NCI-H2196 treated with DMSO at 0.1 percent for 48 hours (cell line): ENCODE measurements at regions not wholly inside any gene's neighbourhood (a gene's known extent, or its start where the extent isn't known, plus 50 kb on each side); places are given as distances from the start of the nearest gene placed in this dataset.
"Not testable (repeated sequence)": the region's sequence is repeated elsewhere in the genome, so short reads cannot be mapped to it uniquely, and the experiment has no call there.

Experiments used
- DNase-seq: peaks from one replicate; lab custom pipeline; 2025; ENCODE audit not compliant: unreplicated experiment; lab: John Stamatoyannopoulos, UW

DNA sequence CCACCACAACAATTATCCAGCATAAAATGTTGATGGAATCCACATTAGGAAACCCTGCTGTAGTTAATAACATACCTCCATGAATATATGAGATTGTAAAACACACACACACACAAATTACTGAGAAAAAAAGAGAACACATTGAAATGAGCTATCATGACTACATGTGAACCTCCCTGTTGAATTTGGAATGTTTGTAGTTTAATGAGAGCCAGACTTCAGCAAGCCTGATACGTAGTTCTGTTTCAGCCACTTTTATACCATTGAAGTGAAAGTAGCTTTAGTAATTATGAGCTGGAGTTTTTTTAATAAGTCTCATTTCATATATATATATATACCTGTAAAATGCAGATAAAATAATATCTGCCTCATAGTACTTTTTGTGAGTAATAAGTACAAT, 1146.4 kb downstream of the NAALADL2 start:
- DNase-seq: no peak

DNA sequence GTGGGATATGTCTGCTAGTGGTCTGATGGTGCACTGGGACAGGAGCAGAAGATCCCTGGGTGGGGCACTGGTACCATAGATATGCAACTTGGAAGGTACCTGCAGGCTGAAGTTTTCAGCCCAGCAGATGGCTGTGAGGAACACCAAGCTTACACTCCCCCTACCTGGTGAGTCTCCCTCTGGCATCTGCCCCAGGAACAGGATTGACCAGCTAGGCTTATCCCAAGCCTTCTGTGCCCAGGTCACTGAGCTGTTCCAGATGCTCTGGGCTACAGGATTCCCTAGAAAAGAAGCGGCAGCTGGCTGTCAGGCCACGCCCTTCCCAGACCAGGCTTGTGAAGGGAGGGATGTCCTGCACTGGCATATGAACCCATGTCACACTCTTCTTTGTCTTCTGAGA, 1130.0 kb downstream of the NAALADL2 start:
- DNase-seq: no peak

DNA sequence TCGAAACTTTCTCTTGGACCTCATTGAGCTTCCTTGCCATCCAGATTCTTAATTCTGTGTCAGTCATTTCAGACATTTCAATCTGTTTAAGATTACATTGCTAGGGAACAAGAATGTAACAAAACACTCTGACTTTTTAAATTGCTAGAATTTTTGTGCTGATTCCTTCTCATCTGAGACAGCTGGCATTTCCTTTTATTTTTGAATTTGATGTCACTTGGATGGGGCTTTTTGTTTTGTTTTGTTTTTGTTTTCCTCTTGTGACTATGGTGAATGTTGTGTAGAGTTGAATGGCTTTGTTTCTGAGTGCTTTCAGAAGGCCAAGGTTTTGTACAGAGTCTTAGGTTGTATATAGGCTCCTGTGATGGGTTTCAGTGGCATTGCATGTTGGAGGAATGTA, 1129.3 kb downstream of the NAALADL2 start:
- DNase-seq: no peak

DNA sequence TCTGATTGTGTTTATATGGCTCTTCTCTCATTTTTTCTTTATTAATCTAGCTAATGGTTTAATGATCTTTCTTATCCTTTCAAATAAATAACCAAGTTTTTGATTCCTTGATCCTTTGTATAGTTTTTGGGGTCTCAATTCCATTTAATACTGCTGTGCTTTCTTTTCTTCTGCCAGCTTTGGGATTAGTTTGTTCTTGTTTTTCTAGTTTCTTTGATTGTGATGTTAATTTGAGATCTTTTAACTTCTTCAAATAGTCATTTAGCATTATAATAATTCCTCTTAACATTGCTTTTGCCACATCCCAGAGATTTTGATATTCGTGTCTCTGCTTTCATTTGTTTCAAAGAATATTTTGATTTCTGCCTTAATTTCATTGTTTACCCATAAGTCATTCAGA, 1126.6 kb downstream of the NAALADL2 start:
- no peak for DNase-seq

DNA sequence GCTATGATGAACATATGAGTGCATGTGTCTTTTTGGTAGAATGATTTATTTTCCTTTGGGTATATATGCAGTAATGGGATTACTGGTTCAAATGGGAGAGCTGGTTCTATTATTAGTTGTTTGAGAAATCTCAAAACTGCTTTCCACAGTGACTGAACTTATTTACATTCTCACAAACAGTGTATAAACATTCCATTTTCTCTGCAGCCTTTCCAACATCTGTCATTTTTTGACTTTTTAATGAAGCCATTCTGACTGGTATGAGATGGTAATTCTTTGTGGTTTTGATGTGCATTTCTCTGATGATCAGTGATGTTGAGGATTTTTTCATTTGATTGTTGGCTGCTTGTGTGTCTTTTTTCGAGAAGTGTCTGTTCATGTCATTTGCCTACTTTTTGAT, 1124.2 kb downstream of the NAALADL2 start:
- no peak for DNase-seq

DNA sequence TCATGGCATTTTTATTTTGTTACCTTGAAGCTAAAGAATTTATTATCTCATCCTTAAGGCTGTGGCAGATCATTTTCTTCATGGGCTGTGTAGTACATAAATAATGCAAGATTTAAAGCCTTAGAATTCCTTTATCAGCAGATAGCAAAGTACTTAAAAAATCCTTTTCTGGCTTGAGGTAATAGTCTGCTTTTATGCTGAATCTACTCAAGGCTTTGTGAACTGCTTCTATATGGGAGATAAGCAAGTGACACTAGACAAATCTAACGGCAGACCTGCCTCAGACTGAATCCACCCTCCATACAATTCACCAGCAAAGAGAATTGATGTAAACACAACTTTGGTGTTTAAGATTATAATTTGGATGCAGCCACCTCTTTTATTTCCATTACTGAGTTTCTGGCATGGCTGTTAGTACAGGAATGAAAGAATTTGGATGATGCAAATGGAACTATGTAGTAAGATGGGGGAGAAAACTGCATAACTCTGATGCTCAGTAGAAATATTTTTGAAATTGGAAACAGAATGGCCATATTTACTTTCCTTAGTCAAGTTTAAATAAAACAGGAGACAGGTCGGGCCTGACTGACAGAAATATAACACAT, 1121.5 kb downstream of the NAALADL2 start:
- DNase-seq: no peak

DNA sequence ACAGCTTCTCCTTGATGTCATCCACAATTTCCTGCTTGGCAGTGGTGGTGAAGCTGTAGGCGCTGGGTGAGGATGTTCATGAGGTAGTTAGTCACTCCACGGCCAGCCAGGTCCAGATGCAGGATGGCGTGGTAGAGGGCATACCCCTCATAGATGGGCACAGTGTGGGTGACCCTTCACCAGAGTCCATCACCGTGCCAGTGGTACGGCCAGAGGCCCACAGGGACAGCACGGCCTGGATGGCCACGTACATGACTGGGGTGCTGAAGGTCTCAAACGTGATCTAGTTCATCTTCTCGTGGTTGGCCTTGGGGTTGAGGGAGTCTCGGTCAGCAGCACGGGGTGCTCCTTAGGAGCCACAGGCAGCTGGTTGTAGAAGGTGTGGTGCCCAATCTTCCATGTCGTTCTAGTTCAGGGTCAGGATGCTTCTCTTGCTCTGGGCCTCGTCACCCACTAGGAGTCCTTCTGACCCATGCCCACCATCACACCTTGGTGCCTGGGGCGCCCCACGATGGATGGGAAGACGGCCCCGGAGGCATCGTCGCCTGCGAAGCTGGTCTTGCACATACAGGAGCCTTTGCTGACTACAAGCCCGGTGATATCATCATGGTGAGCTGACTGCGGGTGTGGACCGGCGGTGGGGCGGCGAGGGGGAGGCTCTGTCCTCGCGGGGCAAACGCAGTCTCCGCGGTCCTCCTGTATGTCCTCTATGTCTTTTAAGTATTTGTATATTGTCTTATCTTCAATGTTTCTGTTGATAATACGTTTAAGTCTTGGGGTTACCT, 1119.0 kb downstream of the NAALADL2 start:
- DNase-seq: no peak

DNA sequence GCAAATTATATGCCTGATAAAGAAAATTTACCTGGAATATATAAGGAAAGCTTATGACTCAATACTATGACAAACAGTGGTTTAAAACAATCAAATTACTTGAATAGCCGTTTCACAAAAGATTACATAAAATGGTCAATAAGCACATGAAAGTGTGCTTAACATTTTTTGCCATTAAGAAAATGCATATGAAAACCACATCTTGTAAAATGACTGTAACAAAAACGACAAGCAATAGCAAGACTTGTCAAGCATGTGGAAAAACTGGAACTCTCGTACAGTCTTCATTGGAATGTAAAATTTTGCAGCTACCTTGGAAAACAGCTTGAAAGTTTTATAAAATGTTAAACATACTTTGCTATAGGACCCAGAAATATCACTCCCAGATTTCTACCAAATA, 1110.3 kb downstream of the NAALADL2 start:
- DNase-seq: no peak

DNA sequence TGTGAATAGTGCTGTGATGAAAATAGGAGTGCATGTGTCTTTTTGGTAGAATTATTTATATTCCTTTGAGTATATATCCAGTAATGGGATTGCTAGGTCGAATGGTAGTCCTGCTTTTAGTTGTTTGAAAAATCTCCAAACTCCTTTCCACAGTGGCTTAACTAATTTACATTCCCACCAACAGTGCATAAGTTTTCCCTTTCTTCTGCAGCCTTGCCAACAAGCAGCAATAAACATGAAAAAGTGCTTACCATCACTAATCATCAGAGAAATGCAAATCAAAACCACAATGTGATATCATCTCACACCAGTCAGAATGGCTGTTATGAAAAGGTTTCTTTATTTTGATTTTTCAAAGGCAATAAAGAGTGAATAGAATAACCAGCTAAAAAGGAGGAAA, 1105.9 kb downstream of the NAALADL2 start:
- no peak for DNase-seq

DNA sequence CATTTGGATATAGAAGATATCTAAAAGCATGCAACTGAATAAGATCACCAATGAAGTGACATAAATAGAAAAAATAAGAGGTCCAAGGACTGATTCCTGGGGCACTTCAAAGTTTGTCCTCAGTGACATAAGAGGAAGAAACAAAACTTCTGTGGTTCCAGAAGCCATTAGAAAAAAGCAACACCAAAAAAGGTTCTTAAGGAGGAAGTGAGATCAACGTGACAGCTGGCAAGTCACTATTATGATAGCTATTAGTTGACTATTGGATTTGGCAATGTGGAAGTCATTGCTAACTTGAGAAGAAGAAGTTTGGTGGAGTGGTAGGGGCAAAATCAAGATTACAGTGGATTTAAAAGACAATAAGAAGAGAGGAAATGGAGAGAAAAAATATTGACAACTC, 1098.3 kb downstream of the NAALADL2 start:
- DNase-seq: no peak

DNA sequence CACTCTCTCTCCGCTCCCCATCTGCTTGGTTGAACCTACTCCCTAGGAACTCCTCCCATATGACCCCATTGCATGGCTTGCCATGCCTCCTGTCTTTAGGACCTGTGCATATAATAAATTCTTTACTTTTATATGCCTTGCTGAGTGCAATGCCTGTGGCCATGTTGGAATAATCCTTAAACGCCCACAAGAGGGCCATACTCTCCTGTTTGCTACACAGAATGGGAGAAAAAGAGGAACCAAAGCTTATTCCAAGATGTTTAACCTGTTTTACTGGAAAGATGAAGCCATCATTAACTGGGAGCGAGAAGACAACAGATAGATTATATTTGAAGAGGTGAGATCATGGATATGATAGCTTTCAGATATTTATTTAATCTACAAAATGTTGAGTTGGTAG, 1097.8 kb downstream of the NAALADL2 start:
- no peak for DNase-seq

DNA sequence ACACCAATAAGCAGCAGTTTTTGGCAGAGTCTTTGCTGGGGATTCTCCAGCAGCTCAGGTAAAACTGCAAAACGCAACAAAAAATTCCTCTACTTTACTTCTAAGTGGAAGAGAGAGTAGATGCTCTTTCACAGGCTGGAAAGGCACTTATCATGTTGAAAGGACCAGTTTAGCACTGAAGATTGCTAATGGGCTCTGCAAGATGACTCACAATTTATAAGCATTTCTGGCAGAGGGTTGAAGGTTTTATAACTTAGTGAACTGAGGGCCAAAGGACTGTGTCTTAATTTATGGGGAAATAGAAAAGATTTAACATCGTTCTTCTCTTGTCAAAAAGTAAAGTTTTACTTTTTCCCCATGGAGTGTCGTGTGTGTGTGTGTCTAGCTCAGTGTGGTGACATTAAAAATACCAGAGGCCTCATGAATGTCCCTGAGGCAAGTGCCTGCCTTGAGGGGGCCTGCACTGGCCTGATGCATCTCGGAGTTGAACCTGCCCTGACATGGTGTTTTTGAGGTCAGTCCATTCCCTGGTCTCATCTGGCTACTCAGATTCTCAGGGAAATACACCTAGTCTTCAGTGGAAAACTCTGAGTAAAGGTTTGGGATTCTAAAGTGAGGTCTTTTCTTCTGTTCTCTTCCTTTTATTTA, 1092.0 kb downstream of the NAALADL2 start:
- no peak for DNase-seq

DNA sequence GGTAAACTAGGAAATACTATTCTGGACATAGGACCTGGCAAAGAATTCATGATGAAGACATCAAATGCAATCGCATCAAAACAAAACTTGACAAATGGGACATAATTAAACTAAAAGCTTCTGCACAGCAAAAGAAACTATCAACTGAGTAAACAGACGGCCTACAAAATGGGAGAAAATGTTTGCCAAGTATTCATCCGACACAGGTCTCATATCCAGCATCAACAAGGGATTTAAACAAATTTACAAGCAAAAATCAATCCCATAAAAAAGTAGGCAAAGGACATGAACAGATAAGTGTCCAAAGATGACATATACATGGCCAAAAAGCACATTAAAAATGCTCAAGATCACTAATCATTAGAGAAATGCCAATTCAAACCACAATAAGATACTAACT, 1088.9 kb downstream of the NAALADL2 start:
- DNase-seq: no peak

DNA sequence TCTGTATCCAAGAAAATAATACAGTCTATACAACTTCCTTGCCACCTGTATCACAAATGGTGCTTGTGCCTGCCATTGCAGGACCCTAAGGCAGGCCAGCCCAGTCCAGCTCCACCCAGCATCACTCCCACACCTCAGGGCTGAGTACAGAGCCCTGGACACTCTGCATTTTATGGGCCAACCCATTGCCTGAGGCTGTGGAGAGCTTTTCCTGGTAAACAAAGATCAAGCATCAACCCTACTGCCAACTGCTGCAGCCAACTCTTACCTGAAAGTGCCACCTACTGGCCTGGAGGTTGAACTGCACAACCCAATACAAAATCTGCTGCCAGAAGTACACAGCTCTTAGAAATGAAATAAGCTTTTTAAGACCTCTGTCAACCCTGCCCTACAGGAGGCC, 1082.2 kb downstream of the NAALADL2 start:
- no peak for DNase-seq

DNA sequence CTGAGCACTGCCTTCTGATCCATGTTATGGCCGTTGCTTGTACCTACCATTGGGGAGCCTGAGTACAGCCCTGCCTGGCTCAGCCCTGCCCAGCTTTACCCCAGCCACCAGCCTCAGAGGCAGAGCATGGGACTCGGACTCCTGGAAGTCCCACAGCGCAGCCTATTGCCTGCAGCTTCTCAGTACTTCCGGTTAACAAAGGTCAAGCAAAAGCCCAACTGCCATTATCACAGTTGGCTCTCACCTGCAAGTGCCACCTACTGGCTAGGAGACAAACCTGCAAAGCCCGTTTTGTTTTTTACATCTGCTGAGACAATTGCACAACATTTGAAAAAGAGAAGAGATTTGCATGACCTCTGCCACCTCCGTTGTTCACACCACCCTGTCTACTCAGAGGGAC, 1081.7 kb downstream of the NAALADL2 start:
- DNase-seq: no peak

DNA sequence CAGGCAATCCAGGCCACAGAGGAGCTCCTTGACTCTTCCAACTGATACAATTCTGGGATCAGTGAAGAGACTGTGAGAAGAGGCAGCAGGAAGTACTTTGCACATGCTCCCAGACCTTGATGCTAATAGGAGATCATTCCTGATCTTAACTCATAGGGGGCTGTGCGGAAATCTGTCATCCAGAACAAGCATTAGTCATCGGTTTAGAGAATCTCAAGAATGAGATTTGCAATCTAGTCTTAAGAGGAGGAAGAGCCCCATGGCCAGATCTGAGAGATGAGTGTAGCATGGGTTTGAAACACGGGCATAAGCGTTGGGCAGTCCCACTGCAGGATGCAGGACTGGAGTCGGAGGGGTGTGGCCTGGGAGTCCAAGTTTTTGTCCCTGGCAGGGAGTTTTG, 1081.1 kb downstream of the NAALADL2 start:
- no peak for DNase-seq

DNA sequence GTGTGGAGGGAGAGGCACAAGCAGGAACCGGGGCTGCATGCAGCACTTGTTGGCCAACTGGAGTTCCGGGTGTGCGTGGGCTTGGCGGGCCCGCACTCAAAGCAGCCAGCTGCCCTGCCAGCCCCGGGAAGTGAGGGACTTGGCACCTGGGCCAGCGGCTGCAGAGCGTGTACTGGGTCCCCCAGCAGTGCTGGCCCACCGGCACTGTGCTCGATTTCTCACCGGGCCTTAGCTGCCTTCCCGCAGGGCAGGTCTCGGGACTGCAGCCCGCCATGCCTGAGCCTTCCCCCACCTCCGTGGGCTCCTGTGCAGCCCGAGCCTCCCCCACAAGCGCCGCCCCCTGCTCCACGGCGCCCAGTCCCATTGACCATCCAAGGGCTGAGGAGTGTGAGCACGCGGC, 1078.2 kb downstream of the NAALADL2 start:
- DNase-seq: not testable (repeated sequence)

DNA sequence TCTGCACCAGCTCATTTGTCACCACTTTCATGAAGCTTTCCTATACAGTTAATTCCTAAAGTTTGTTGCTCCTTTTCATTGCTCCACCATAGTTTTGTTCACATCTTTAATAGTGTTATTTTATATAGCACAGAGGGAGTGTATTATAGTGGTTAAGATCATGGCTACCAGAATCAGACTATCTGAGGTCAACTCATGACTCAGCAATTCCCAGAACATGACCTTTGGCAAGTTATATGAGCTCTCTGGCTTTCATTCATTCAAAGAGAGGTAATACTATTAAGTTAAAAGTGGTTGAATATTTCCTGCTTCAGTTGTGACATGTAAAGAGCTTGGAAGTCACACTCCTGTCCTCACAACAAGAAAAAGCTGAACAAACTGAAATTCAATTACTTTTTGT, 1073.5 kb downstream of the NAALADL2 start:
- no peak for DNase-seq

DNA sequence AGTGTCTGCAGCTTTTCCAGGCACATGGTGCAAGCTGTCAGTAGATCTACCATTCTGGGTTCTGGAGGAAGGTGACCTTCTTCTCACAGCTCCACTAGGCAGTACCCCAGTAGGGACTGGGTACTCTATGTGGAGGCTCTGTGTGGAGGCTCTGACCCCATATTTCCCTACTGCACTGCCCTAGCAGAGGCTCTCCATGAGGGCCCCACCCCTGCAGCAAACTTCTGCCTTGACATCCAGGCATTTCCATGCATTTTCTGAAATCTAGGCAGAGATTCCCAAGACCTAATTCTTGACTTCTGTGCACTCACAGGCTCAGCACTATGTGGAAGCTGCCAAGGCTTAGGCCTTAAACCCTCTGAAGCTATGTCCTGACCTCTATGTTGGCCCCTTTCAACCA, 1060.0 kb downstream of the NAALADL2 start:
- no peak for DNase-seq

DNA sequence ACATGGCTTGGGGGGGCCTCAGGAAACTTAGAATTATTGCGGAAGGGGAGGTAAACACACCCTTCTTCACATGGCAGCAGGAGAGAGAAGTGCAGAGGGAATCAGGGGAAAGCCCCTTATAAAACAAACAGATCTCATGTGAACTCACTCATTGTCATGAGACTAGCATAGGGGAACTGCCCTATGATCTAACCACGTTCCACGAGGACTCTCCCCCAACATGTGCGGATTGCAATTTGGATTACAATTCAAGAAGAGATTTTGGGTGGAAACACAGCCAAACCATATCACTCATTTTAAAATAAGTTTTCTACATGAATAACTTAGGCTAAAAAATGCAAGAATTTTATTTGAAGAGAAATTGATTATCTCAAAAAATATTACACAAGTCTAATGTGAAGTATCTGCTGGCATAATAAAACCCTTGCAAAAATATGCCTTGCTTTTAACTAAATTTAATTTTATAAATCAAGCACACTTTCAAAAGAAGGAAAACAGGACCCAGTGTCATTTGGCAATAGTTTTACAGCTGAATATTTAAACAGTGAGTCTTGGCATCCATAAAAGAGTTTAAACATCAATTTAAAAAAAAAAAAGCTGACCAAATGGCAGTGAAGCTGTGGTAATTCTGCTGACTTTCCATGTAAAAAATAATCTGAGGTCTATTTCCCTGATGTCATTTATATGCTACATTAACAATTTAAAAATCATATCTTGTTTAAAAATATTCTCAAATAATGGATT, 1057.2 kb downstream of the NAALADL2 start:
- no peak for DNase-seq

DNA sequence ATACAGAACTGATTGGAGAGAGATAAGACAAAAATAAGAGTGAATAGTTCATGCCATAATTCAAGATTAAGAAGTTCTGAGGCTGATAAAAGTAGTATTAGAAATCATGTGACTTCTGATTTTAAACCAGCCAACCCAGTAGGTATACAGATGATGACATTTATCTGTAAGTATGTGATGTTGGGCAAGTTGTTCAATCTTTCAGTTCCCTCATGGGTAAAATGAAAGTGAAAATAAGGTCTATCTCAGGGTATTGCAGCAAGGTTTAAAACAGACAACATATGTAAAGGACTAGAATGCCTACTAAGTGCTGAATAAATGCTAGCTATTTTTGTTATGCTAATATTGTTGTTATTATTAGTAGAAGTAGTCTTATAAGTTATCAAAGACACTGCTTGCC, 1055.7 kb downstream of the NAALADL2 start:
- no peak for DNase-seq

DNA sequence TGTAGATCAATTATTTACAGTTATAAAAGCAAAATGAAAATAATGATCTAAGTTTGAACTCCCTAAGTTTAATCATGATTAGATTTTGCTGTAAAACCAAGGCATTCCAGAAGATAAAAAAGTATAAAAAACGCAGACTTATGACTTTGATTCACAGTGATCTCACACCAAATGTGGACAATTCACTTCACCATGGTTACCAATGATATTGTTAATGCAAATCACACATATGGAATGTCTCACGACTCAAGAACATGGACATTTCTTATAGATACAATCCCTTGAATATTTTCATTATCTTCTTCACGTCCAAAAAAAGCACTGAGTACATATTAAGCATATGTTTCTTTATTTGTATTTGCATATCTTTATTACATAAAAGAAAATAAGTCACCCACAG, 1054.2 kb downstream of the NAALADL2 start:
- DNase-seq: no peak
